ENCODE measurements at regions not wholly inside any gene's neighbourhood (a gene's known extent, or its start where the extent isn't known, plus 50 kb on each side); places are given as distances from the start of the nearest gene placed in this dataset.
A peak's percentile ranks its signal among the peaks of the same experiment; 100 is the strongest.
"Not testable (repeated sequence)": the region's sequence is repeated elsewhere in the genome, so short reads cannot be mapped to it uniquely, and the experiment has no call there.

GRCh38 chr4:22598113-22599047, 82.5 kb upstream of the ADGRA3 start:
- H3K27me3 ChIP-seq (ENCODE audit: control insufficient read depth in 2 of 2, insufficient read depth in 1 of 2, low read length in 1 of 2); H3K4me3 ChIP-seq (ENCODE audit: low read length in 2 of 2); H3K9me3 ChIP-seq (ENCODE audit: control insufficient read depth in 2 of 2, insufficient read depth in 1 of 2, low read length in 1 of 2); DNase-seq (ENCODE audit: low read depth in 6 of 9, low spot score in 9 of 9); H3K4me1 ChIP-seq (ENCODE audit: control insufficient read depth in 2 of 2, insufficient read depth in 2 of 2, low read length in 2 of 2); H3K27ac ChIP-seq (ENCODE audit: low read depth in 1 of 2, low read length in 1 of 2); H3K36me3 ChIP-seq (ENCODE audit: control insufficient read depth in 2 of 2, insufficient read depth in 2 of 2, low read length in 1 of 2): not testable (repeated sequence)
- 81% methylated on average over 8 of the region's 8 CpGs for WGBS

- not testable (repeated sequence) for H3K27ac ChIP-seq (ENCODE audit: low read depth in 1 of 2, low read length in 1 of 2); H3K4me3 ChIP-seq (ENCODE audit: low read length in 2 of 2); H3K27me3 ChIP-seq (ENCODE audit: control insufficient read depth in 2 of 2, insufficient read depth in 1 of 2, low read length in 1 of 2); DNase-seq (ENCODE audit: low read depth in 6 of 9, low spot score in 9 of 9); H3K4me1 ChIP-seq (ENCODE audit: control insufficient read depth in 2 of 2, insufficient read depth in 2 of 2, low read length in 2 of 2); H3K9me3 ChIP-seq (ENCODE audit: control insufficient read depth in 2 of 2, insufficient read depth in 1 of 2, low read length in 1 of 2); H3K36me3 ChIP-seq (ENCODE audit: control insufficient read depth in 2 of 2, insufficient read depth in 2 of 2, low read length in 1 of 2)
- WGBS = 93% methylated on average over 22 of the region's 22 CpGs
Observed at GRCh38 chr4:22599228-22599928, 83.5 kb upstream of the ADGRA3 start.

- not testable (repeated sequence) for H3K4me1 ChIP-seq (ENCODE audit: control insufficient read depth in 2 of 2, insufficient read depth in 2 of 2, low read length in 2 of 2); H3K9me3 ChIP-seq (ENCODE audit: control insufficient read depth in 2 of 2, insufficient read depth in 1 of 2, low read length in 1 of 2); H3K27me3 ChIP-seq (ENCODE audit: control insufficient read depth in 2 of 2, insufficient read depth in 1 of 2, low read length in 1 of 2); H3K4me3 ChIP-seq (ENCODE audit: low read length in 2 of 2); H3K27ac ChIP-seq (ENCODE audit: low read depth in 1 of 2, low read length in 1 of 2); DNase-seq (ENCODE audit: low read depth in 6 of 9, low spot score in 9 of 9); H3K36me3 ChIP-seq (ENCODE audit: control insufficient read depth in 2 of 2, insufficient read depth in 2 of 2, low read length in 1 of 2)
- 97% methylated on average over 8 of the region's 8 CpGs for WGBS
Observed at GRCh38 chr4:22599929-22600432, 84.1 kb upstream of the ADGRA3 start.

GRCh38 chr4:22601638-22602037, 85.8 kb upstream of the ADGRA3 start:
- not testable (repeated sequence) for DNase-seq (ENCODE audit: low read depth in 6 of 9, low spot score in 9 of 9); H3K27me3 ChIP-seq (ENCODE audit: control insufficient read depth in 2 of 2, insufficient read depth in 1 of 2, low read length in 1 of 2); H3K4me3 ChIP-seq (ENCODE audit: low read length in 2 of 2); H3K9me3 ChIP-seq (ENCODE audit: control insufficient read depth in 2 of 2, insufficient read depth in 1 of 2, low read length in 1 of 2); H3K36me3 ChIP-seq (ENCODE audit: control insufficient read depth in 2 of 2, insufficient read depth in 2 of 2, low read length in 1 of 2); H3K27ac ChIP-seq (ENCODE audit: low read depth in 1 of 2, low read length in 1 of 2); H3K4me1 ChIP-seq (ENCODE audit: control insufficient read depth in 2 of 2, insufficient read depth in 2 of 2, low read length in 2 of 2)
- 89% methylated on average over 6 of the region's 6 CpGs for WGBS

- DNase-seq (ENCODE audit: low read depth in 6 of 9, low spot score in 9 of 9) = peak; percentile 34 to 89 (median 60)
- WGBS = 40% methylated on average over 3 of the region's 3 CpGs
Observed at GRCh38 chr4:22607382-22607781, 85.4 kb upstream of the GBA3 start.

GRCh38 chr4:22609951-22610525, 82.7 kb upstream of the GBA3 start:
- not testable (repeated sequence) for H3K36me3 ChIP-seq (ENCODE audit: control insufficient read depth in 2 of 2, insufficient read depth in 2 of 2, low read length in 1 of 2); H3K27me3 ChIP-seq (ENCODE audit: control insufficient read depth in 2 of 2, insufficient read depth in 1 of 2, low read length in 1 of 2); H3K27ac ChIP-seq (ENCODE audit: low read depth in 1 of 2, low read length in 1 of 2); H3K9me3 ChIP-seq (ENCODE audit: control insufficient read depth in 2 of 2, insufficient read depth in 1 of 2, low read length in 1 of 2); H3K4me3 ChIP-seq (ENCODE audit: low read length in 2 of 2); DNase-seq (ENCODE audit: low read depth in 6 of 9, low spot score in 9 of 9)
- 87% methylated on average over 3 of the region's 3 CpGs for WGBS
- peaks cover 5 to 33% of the 10 kb centered on the region in 2 donors for H3K4me1 ChIP-seq (ENCODE audit: control insufficient read depth in 2 of 2, insufficient read depth in 2 of 2, low read length in 2 of 2)

More at GRCh38 chr4:22607382-22607781, 85.4 kb upstream of the GBA3 start:
- Histone ChIP-seq H3K36me3 (ENCODE audit: control insufficient read depth in 2 of 2, insufficient read depth in 2 of 2, low read length in 1 of 2) (no peaks in the 10 kb centered on the region), H3K27ac (ENCODE audit: low read depth in 1 of 2, low read length in 1 of 2) (peak overlapping the region; percentile 18 to 50), H3K4me1 (ENCODE audit: control insufficient read depth in 2 of 2, insufficient read depth in 2 of 2, low read length in 2 of 2) (peaks cover 5 to 33% of the 10 kb centered on the region in 2 donors), H3K27me3 (ENCODE audit: control insufficient read depth in 2 of 2, insufficient read depth in 1 of 2, low read length in 1 of 2) (no peaks in the 10 kb centered on the region), H3K9me3 (ENCODE audit: control insufficient read depth in 2 of 2, insufficient read depth in 1 of 2, low read length in 1 of 2) (no peaks in the 10 kb centered on the region), H3K4me3 (ENCODE audit: low read length in 2 of 2) (no peak overlapping the region)

GRCh38 chr4:22614114-22614513, 78.6 kb upstream of the GBA3 start:
- no peaks in the 10 kb centered on the region for H3K27me3 ChIP-seq (ENCODE audit: control insufficient read depth in 2 of 2, insufficient read depth in 1 of 2, low read length in 1 of 2)
- no peak overlapping the region for H3K27ac ChIP-seq (ENCODE audit: low read depth in 1 of 2, low read length in 1 of 2)
- DNase-seq (ENCODE audit: low read depth in 6 of 9, low spot score in 9 of 9) = no peak
- no peaks in the 10 kb centered on the region for H3K9me3 ChIP-seq (ENCODE audit: control insufficient read depth in 2 of 2, insufficient read depth in 1 of 2, low read length in 1 of 2)
- whole genome bisulfite sequencing = 95% methylated on average over 2 of the region's 2 CpGs
- no peaks in the 10 kb centered on the region for H3K36me3 ChIP-seq (ENCODE audit: control insufficient read depth in 2 of 2, insufficient read depth in 2 of 2, low read length in 1 of 2)
- no peak overlapping the region for H3K4me3 ChIP-seq (ENCODE audit: low read length in 2 of 2)
- H3K4me1 ChIP-seq (ENCODE audit: control insufficient read depth in 2 of 2, insufficient read depth in 2 of 2, low read length in 2 of 2) = peaks cover 0 to 5% of the 10 kb centered on the region in 2 donors

- Histone ChIP-seq H3K36me3 (ENCODE audit: control insufficient read depth in 2 of 2, insufficient read depth in 2 of 2, low read length in 1 of 2) (no peaks in the 10 kb centered on the region), H3K9me3 (ENCODE audit: control insufficient read depth in 2 of 2, insufficient read depth in 1 of 2, low read length in 1 of 2) (no peaks in the 10 kb centered on the region), H3K4me1 (ENCODE audit: control insufficient read depth in 2 of 2, insufficient read depth in 2 of 2, low read length in 2 of 2) (no peaks in the 10 kb centered on the region), H3K27me3 (ENCODE audit: control insufficient read depth in 2 of 2, insufficient read depth in 1 of 2, low read length in 1 of 2) (no peaks in the 10 kb centered on the region), H3K4me3 (ENCODE audit: low read length in 2 of 2) (no peak overlapping the region), H3K27ac (ENCODE audit: low read depth in 1 of 2, low read length in 1 of 2) (no peak overlapping the region)
- WGBS = 96% methylated on average over 3 of the region's 3 CpGs
- no peak for DNase-seq (ENCODE audit: low read depth in 6 of 9, low spot score in 9 of 9)
Observed at GRCh38 chr4:22616516-22616915, 76.2 kb upstream of the GBA3 start.

- not testable (repeated sequence) for DNase-seq (ENCODE audit: low read depth in 6 of 9, low spot score in 9 of 9); H3K9me3 ChIP-seq (ENCODE audit: control insufficient read depth in 2 of 2, insufficient read depth in 1 of 2, low read length in 1 of 2); H3K27ac ChIP-seq (ENCODE audit: low read depth in 1 of 2, low read length in 1 of 2); H3K4me1 ChIP-seq (ENCODE audit: control insufficient read depth in 2 of 2, insufficient read depth in 2 of 2, low read length in 2 of 2); H3K4me3 ChIP-seq (ENCODE audit: low read length in 2 of 2); H3K27me3 ChIP-seq (ENCODE audit: control insufficient read depth in 2 of 2, insufficient read depth in 1 of 2, low read length in 1 of 2); H3K36me3 ChIP-seq (ENCODE audit: control insufficient read depth in 2 of 2, insufficient read depth in 2 of 2, low read length in 1 of 2)
- 96% methylated on average over 4 of the region's 4 CpGs for WGBS
Observed at GRCh38 chr4:22620144-22620543, 72.6 kb upstream of the GBA3 start.

Measured in thymus (tissue), 11 donors.